ENCODE measurements at regions not wholly inside any gene's neighbourhood (a gene's known extent, or its start where the extent isn't known, plus 50 kb on each side); places are given as distances from the start of the nearest gene placed in this dataset.

DNA sequence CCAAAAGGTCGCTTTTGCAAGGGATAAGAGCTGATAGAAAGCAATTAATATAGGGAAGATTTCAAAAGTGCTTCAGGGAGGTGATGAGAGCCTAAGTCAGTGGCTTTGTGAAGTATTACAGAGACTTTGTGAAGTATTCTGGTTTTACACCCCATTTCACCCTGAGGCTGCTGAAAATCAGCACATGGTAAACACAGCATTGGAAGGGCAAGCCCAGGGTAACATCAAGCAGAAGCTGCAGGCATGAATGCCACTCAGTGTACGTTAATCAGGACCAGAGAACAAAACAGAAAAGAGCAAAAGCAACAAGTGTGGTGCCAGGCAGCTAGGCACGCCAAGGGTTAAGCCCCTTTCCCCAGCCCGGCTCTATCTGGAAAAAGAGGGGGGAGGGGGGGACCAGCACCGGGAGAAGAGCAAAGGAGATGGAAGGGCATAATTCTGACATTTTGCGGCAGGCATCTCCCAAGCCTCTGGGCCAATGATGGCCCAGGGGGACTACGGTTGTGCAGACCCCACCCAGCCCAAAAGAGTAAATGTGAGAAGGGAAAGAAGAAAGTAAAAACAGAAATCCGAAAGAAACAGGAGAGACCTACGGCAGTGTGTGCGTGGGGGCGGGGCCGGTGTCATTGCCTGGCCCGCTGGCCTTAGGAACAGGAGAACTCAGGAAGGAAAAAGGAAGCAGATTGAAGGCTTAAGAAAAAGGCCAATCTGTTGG is 58.9 kb downstream of the DHRS2 start:
- Histone ChIP-seq H3K36me3 (ENCODE audit: control insufficient read depth, insufficient read depth, low read length) (no peaks in the 10 kb centered on the region), H3K4me3 (replicated peaks; ENCODE audit: low read depth, low read length) (no peak overlapping the region), H3K27me3 (replicated peaks; ENCODE audit: control insufficient read depth, insufficient read depth, low read length) (no peaks in the 10 kb centered on the region; the same call in 1 of the 2 replicates)
- TF ChIP-seq, protein P1, sequence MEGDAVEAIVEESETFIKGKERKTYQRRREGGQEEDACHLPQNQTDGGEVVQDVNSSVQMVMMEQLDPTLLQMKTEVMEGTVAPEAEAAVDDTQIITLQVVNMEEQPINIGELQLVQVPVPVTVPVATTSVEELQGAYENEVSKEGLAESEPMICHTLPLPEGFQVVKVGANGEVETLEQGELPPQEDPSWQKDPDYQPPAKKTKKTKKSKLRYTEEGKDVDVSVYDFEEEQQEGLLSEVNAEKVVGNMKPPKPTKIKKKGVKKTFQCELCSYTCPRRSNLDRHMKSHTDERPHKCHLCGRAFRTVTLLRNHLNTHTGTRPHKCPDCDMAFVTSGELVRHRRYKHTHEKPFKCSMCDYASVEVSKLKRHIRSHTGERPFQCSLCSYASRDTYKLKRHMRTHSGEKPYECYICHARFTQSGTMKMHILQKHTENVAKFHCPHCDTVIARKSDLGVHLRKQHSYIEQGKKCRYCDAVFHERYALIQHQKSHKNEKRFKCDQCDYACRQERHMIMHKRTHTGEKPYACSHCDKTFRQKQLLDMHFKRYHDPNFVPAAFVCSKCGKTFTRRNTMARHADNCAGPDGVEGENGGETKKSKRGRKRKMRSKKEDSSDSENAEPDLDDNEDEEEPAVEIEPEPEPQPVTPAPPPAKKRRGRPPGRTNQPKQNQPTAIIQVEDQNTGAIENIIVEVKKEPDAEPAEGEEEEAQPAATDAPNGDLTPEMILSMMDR (IDR thresholded peaks at IDR 0.05; ENCODE audit: insufficient read depth, low read length, poor library complexity, severe bottlenecking) = no peak
- no peak for DNase-seq (ENCODE audit: extremely low read depth, insufficient read length)

DNA sequence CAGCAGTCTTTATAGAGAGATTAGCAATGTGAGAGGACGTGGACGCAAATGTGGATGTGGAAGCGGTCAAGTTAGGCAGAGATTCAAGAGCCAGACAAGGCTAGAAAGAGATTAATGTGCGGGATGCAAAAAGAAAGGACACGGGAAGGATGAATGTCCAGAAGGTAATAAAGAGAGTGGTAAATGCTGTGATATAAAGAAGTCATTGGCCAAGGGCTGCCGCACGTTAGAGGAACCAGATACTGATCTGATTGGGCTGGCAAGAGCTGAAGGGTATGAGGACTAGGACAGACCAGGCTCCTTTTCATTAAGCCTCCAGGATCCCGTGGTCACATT is 59.5 kb downstream of the DHRS2 start:
- Histone ChIP-seq H3K36me3 (ENCODE audit: control insufficient read depth, insufficient read depth, low read length) (no peaks in the 10 kb centered on the region), H3K27me3 (replicated peaks; ENCODE audit: control insufficient read depth, insufficient read depth, low read length) (no peaks in the 10 kb centered on the region; the same call in 1 of the 2 replicates), H3K4me3 (replicated peaks; ENCODE audit: low read depth, low read length) (no peak overlapping the region)
- no peak for DNase-seq (ENCODE audit: extremely low read depth, insufficient read length)
- TF ChIP-seq, protein P1 (IDR thresholded peaks at IDR 0.05; ENCODE audit: insufficient read depth, low read length, poor library complexity, severe bottlenecking) = no peak

- H3K36me3 ChIP-seq (ENCODE audit: control insufficient read depth, insufficient read depth, low read length) = no peaks in the 10 kb centered on the region
- no peaks in the 10 kb centered on the region; the same call in 1 of the 2 replicates for H3K27me3 ChIP-seq (replicated peaks; ENCODE audit: control insufficient read depth, insufficient read depth, low read length)
- TF ChIP-seq, protein P1 (IDR thresholded peaks at IDR 0.05; ENCODE audit: insufficient read depth, low read length, poor library complexity, severe bottlenecking) = no peak
- H3K4me3 ChIP-seq (replicated peaks; ENCODE audit: low read depth, low read length) = no peak overlapping the region
- no peak for DNase-seq (ENCODE audit: extremely low read depth, insufficient read length)
Measured at GRCh38 chr14:23696701-23697239, 60.6 kb downstream of the DHRS2 start.

DNA sequence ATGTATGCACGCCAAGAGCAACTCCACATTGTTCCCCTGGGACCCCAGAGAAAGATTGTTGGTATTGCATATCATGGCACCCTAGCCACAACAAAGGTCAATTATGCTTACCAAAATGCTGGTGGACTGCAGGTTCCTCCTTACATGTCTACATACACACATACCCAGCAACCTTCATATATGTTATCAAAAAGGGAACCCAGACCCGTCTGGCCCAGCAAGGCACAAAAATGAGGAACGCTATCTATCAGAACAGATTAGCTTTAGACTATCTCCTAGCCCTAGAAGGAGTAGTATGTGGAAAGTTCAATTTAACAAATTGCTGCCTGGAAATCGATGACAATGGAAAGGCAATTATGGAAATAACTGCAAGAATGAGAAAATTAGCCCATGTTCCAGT is 61.5 kb downstream of the DHRS2 start:
- TF ChIP-seq, protein P1 (IDR thresholded peaks at IDR 0.05; ENCODE audit: insufficient read depth, low read length, poor library complexity, severe bottlenecking) = no peak
- DNase-seq (ENCODE audit: extremely low read depth, insufficient read length) = no peak
- no peaks in the 10 kb centered on the region; the same call in 1 of the 2 replicates for H3K27me3 ChIP-seq (replicated peaks; ENCODE audit: control insufficient read depth, insufficient read depth, low read length)

GRCh38 chr14:23702656-23703426 is 66.7 kb downstream of the DHRS2 start:
- no peaks in the 10 kb centered on the region for H3K36me3 ChIP-seq (ENCODE audit: control insufficient read depth, insufficient read depth, low read length)
- DNase-seq (ENCODE audit: extremely low read depth, insufficient read length) = no peak
- TF ChIP-seq, protein P1 (IDR thresholded peaks at IDR 0.05; ENCODE audit: insufficient read depth, low read length, poor library complexity, severe bottlenecking) = no peak
- no peaks in the 10 kb centered on the region for H3K27me3 ChIP-seq (replicated peaks; ENCODE audit: control insufficient read depth, insufficient read depth, low read length)
- no peak overlapping the region for H3K4me3 ChIP-seq (replicated peaks; ENCODE audit: low read depth, low read length)

More for the DNA sequence above, 61.5 kb downstream of the DHRS2 start:
- no peaks in the 10 kb centered on the region for H3K36me3 ChIP-seq (ENCODE audit: control insufficient read depth, insufficient read depth, low read length)
- H3K4me3 ChIP-seq (replicated peaks; ENCODE audit: low read depth, low read length) = no peak overlapping the region
